ENCODE measurements at regions not wholly inside any gene's neighbourhood (a gene's known extent, or its start where the extent isn't known, plus 50 kb on each side); places are given as distances from the start of the nearest gene placed in this dataset.

DNA sequence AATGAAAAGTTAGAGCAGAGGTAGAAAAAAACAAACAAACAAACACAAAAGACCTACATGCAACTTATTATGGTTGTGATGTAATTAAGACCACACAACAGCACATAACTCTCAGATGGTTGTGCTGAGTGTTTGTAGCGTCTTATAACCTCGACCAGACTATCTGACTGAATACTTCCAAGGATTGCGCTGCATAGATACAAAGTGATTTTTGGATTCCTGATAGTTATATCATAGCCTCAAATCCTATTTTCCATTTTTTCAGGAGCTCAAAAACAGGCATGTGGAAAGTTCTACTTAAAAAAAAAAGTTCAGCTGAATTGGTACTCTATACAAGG is 236.1 kb downstream of the SPRY1 start:
- TF ChIP-seq, protein P1, sequence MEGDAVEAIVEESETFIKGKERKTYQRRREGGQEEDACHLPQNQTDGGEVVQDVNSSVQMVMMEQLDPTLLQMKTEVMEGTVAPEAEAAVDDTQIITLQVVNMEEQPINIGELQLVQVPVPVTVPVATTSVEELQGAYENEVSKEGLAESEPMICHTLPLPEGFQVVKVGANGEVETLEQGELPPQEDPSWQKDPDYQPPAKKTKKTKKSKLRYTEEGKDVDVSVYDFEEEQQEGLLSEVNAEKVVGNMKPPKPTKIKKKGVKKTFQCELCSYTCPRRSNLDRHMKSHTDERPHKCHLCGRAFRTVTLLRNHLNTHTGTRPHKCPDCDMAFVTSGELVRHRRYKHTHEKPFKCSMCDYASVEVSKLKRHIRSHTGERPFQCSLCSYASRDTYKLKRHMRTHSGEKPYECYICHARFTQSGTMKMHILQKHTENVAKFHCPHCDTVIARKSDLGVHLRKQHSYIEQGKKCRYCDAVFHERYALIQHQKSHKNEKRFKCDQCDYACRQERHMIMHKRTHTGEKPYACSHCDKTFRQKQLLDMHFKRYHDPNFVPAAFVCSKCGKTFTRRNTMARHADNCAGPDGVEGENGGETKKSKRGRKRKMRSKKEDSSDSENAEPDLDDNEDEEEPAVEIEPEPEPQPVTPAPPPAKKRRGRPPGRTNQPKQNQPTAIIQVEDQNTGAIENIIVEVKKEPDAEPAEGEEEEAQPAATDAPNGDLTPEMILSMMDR (conservative IDR thresholded peaks at IDR 0.05; ENCODE audit: low read length): no peak
- TF ChIP-seq EZH2phosphoT487 (IDR thresholded peaks at IDR 0.05; ENCODE audit: borderline replicate concordance, low read depth, low read length): no peak

Measured in OCI-LY7 (cell line).